ENCODE measurements at regions not wholly inside any gene's neighbourhood (a gene's known extent, or its start where the extent isn't known, plus 50 kb on each side); places are given as distances from the start of the nearest gene placed in this dataset.

DNA sequence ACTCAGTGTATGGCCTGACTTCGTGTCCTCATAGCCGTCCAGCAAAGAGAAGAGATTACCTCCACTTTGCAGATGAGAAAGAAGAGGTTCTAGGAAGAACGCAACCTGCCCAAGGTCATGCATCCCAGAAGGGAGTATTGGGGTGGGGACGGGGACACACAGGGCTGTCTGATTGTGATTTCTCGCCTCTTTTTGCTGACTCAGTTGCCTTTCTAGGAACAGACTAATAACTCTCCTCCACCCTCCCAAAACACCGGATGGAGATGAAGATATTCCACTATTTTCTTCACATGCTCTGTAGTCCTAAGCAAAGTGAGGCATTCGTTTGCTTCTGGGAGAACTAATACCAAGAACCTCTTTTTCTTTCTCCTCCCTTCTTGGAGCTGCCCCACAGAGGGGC is 529.3 kb downstream of the MIAT start:
- 80% methylated on average over 7 of the region's 7 CpGs for WGBS
- no peaks in the 10 kb centered on the region for H3K36me3 ChIP-seq
- H3K4me3 ChIP-seq: no peak overlapping the region
- no peak for TF ChIP-seq POLR2AphosphoS5 (IDR thresholded peaks at IDR 0.05)
- no peak for DNase-seq (ENCODE audit: low spot score)
- H3K27me3 ChIP-seq (replicated peaks; ENCODE audit: insufficient read depth): no peaks in the 10 kb centered on the region
- intact Hi-C loops (cut with DNase I): no loop called here
- no peaks in the 10 kb centered on the region for H3K4me1 ChIP-seq (replicated peaks)
- H3K9me3 ChIP-seq: no peaks in the 10 kb centered on the region
- H3K27ac ChIP-seq: no peak overlapping the region

DNA sequence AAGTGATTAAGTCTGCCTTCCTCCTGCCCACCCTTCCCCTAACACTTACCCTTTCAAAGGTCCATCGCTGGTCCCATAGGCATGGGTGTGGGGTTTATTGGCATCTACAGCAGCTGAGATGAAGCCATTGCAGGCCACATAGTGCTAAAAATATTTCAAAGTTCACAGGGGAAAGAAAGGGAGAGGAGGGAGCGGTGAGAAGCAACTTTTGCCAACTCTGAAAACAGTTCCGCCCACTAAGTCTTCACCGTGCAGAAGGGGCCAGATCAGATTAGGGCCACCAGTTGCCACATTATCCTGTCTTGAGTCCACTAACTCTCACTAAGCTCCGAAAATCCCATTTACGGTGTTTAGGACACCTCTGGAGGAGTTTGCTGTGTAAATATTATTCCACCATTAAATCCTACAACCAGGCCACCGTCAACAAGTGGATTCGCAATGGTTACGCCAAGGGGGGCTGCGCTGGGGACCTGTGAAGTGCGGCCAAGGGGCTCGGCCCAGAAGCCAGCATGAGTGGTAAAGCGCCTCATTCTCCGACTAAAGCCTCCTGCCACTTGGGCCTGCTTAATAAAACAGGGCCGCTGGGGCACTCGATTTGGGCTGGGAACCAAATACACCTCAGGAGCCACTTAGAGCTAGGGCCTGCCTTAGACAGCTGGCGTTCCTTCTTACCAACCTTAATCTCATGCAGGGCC is 534.9 kb downstream of the MIAT start:
- no peak for DNase-seq (ENCODE audit: low spot score)
- Histone ChIP-seq H3K4me1 (replicated peaks) (no peaks in the 10 kb centered on the region), H3K27me3 (replicated peaks; ENCODE audit: insufficient read depth) (peaks cover 3% of the 10 kb centered on the region), H3K27ac (no peak overlapping the region), H3K4me3 (no peak overlapping the region), H3K36me3 (no peaks in the 10 kb centered on the region), H3K9me3 (no peaks in the 10 kb centered on the region)
- intact Hi-C loops (cut with DNase I): no loop called here
- WGBS: 57% methylated on average over 17 of the region's 17 CpGs
- TF ChIP-seq, protein P1, sequence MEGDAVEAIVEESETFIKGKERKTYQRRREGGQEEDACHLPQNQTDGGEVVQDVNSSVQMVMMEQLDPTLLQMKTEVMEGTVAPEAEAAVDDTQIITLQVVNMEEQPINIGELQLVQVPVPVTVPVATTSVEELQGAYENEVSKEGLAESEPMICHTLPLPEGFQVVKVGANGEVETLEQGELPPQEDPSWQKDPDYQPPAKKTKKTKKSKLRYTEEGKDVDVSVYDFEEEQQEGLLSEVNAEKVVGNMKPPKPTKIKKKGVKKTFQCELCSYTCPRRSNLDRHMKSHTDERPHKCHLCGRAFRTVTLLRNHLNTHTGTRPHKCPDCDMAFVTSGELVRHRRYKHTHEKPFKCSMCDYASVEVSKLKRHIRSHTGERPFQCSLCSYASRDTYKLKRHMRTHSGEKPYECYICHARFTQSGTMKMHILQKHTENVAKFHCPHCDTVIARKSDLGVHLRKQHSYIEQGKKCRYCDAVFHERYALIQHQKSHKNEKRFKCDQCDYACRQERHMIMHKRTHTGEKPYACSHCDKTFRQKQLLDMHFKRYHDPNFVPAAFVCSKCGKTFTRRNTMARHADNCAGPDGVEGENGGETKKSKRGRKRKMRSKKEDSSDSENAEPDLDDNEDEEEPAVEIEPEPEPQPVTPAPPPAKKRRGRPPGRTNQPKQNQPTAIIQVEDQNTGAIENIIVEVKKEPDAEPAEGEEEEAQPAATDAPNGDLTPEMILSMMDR (IDR thresholded peaks at IDR 0.05): no peak
- TF ChIP-seq POLR2A (IDR thresholded peaks at IDR 0.05): no peak
- TF ChIP-seq POLR2AphosphoS5 (IDR thresholded peaks at IDR 0.05): no peak

DNA sequence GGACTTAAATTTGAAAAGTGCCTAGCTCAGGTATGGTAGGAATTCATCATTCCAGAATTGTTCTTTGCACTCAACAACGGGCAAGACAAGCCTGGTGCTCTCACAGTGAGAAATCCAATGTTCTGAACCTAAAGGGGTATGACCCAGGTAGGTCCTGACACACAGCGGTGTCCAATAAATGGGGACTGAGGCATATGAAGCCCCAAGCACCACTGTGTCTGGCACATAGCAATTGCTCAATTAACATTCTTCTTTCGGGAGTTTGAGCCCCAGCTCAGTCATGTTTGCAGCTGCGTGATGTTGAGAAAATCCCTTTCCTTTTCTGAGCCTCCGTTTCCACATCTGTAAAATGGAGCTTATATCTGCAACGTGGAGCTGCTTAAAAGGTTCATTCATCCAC is 535.8 kb downstream of the MIAT start:
- intact Hi-C loops (cut with DNase I): no loop called here
- WGBS: 91% methylated on average over 6 of the region's 6 CpGs
- TF ChIP-seq, protein P1 (IDR thresholded peaks at IDR 0.05): no peak
- TF ChIP-seq POLR2A (IDR thresholded peaks at IDR 0.05) (no peak), POLR2AphosphoS5 (IDR thresholded peaks at IDR 0.05) (no peak)
- peaks cover 3% of the 10 kb centered on the region for H3K27me3 ChIP-seq (replicated peaks; ENCODE audit: insufficient read depth)
- no peaks in the 10 kb centered on the region for H3K36me3 ChIP-seq
- DNase-seq (ENCODE audit: low spot score): no peak
- no peaks in the 10 kb centered on the region for H3K9me3 ChIP-seq
- no peaks in the 10 kb centered on the region for H3K4me1 ChIP-seq (replicated peaks)
- no peak overlapping the region for H3K4me3 ChIP-seq
- H3K27ac ChIP-seq: no peak overlapping the region

DNA sequence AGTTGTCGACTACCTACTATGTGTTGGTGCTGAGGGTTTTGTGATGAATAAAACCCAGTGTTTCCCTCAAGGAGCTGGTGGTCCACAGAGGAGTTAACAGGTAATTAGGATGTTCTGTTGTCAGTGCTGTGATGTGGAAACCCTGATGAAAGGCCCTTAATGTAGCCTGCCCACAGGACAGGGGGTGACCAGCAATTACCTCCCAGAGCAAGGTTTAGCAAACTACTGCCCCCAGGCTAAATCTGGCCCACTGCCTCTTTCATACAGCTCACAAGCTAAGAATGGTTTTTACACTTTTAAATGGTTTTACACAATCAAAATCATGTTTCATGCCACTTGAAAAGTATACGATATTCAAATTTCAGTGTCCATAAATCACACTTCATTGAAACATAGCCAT is 536.2 kb downstream of the MIAT start:
- Histone ChIP-seq H3K27ac (no peak overlapping the region), H3K36me3 (no peaks in the 10 kb centered on the region), H3K9me3 (no peaks in the 10 kb centered on the region), H3K4me3 (no peak overlapping the region), H3K27me3 (replicated peaks; ENCODE audit: insufficient read depth) (peaks cover 3% of the 10 kb centered on the region), H3K4me1 (replicated peaks) (no peaks in the 10 kb centered on the region)
- 80% methylated on average over 2 of the region's 2 CpGs for WGBS
- no peak for TF ChIP-seq POLR2A (IDR thresholded peaks at IDR 0.05)
- TF ChIP-seq, protein P1 (IDR thresholded peaks at IDR 0.05): no peak
- no peak for TF ChIP-seq POLR2AphosphoS5 (IDR thresholded peaks at IDR 0.05)
- intact Hi-C loops (cut with DNase I): no loop called here
- DNase-seq (ENCODE audit: low spot score): no peak

DNA sequence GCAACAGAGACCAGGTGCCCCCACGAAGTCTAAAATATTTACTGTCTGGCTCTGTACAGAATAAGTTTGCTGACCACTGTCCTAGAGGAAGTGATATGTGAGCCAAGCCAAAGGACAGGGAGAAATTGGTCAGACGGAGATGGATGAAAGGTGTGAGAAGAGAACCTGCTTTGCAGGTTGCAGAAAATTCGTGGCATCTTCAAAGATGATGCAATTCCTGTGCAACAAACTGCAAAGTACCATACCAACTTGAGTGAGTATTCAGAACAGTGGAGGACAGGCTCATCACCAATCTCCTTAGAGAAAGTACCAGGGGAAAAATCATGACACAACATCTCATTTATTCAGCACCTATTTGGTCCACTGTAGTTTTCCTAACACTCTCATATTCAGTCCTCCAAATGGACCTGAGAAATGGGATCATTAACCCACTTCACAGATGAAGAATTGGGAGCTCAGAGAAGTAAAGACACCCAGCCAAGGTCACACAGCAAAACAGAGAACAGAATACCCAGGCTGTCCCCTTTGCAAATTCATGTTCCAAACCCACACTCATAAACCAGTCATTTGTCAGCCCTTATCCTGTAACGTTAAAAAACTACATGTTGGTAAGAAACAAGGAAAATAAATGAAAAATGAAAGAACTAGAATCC is 536.8 kb downstream of the MIAT start:
- Histone ChIP-seq H3K4me1 (replicated peaks) (no peaks in the 10 kb centered on the region), H3K9me3 (no peaks in the 10 kb centered on the region), H3K27me3 (replicated peaks; ENCODE audit: insufficient read depth) (peaks cover 3% of the 10 kb centered on the region), H3K36me3 (no peaks in the 10 kb centered on the region), H3K27ac (no peak overlapping the region), H3K4me3 (no peak overlapping the region)
- WGBS: 37% methylated on average over 4 of the region's 4 CpGs
- TF ChIP-seq POLR2AphosphoS5 (IDR thresholded peaks at IDR 0.05) (no peak), POLR2A (IDR thresholded peaks at IDR 0.05) (no peak)
- TF ChIP-seq, protein P1 (IDR thresholded peaks at IDR 0.05): no peak
- intact Hi-C loops (cut with DNase I): no loop called here
- DNase-seq (ENCODE audit: low spot score): no peak

All from prostate gland (tissue), 2 donors.